Gastroesophageal sphincter (tissue), 4 donors: ENCODE measurements at regions not wholly inside any gene's neighbourhood (a gene's known extent, or its start where the extent isn't known, plus 50 kb on each side); places are given as distances from the start of the nearest gene placed in this dataset.
A peak's percentile ranks its signal among the peaks of the same experiment; 100 is the strongest.

Experiments
- ATAC-seq: fragments of 150-250 bp; one replicate; pipeline ENCODE4 v1.9.1; 2016; ENCODE audit warnings: mild to moderate bottlenecking, moderate library complexity
- H3K27ac ChIP-seq, 4 donors: fragments of 200-600 bp; sonication (generic) in 3 of 4; 1 replicate in 3 of 4; 2 replicates in 1 of 4; pipeline ENCODE4 v1.5.1; 2016 to 2019
- H3K27me3 ChIP-seq: fragments of 200-600 bp; sonication (generic); one replicate; pipeline ENCODE4 v1.5.1; 2019
- H3K36me3 ChIP-seq, 2 donors: fragments of 200-600 bp; sonication (generic); one replicate each; pipeline ENCODE4 v1.5.1; 2019; ENCODE audit warnings: control low read depth in 1 of 2
- H3K4me1 ChIP-seq, 3 donors: fragments of 200-600 bp; sonication (generic); 1 replicate in 2 of 3; 2 replicates in 1 of 3; pipeline ENCODE4 v1.5.1; 2016 to 2019; ENCODE audit warnings: control low read depth in 2 of 3
- H3K4me3 ChIP-seq, 2 donors: fragments of 200-600 bp; sonication (generic); one replicate each; pipeline ENCODE4 v1.5.1; 2019; ENCODE audit warnings: mild to moderate bottlenecking in 1 of 2, moderate library complexity in 1 of 2
- H3K9me3 ChIP-seq, 3 donors: fragments of 200-600 bp; sonication (generic); one replicate each; pipeline ENCODE4 v1.5.1; 2017 to 2019; ENCODE audit warnings: control low read depth in 2 of 3
- CTCF ChIP-seq, 4 experiments: fragments of 200-600 bp in 2 of 4; fragments of 450-650 bp in 2 of 4; sonication (generic) in 1 of 4; IDR thresholded peaks; one replicate each; pipeline ENCODE4 v1.5.1; 2017 to 2019; ENCODE audit warnings: antibody characterized with exemption in 4 of 4, mild to moderate bottlenecking in 2 of 4, moderate library complexity in 2 of 4
- EP300 ChIP-seq: sonication (generic); formaldehyde crosslinking; IDR thresholded peaks from one replicate; pipeline ENCODE4 v1.6.1; 2017; ENCODE audit warnings: antibody characterized with exemption, mild to moderate bottlenecking
- POLR2A ChIP-seq, 2 donors: fragments of 450-650 bp; IDR thresholded peaks; one replicate each; pipeline ENCODE4 v1.6.1; 2017; ENCODE audit warnings: antibody characterized with exemption in 2 of 2, mild to moderate bottlenecking in 2 of 2, moderate library complexity in 1 of 2
- POLR2AphosphoS5 ChIP-seq: sonication (generic); formaldehyde crosslinking; IDR thresholded peaks from one replicate; pipeline ENCODE4 v1.6.1; 2017; ENCODE audit warnings: antibody characterized with exemption
- WGBS, 2 donors: methylation state at CpG; one replicate each; pipeline ENCODE4 v1.1.5; 2018; ENCODE audit warnings: low coverage in 1 of 2; 5-methylcytosine and 5-hydroxymethylcytosine counted together

DNA sequence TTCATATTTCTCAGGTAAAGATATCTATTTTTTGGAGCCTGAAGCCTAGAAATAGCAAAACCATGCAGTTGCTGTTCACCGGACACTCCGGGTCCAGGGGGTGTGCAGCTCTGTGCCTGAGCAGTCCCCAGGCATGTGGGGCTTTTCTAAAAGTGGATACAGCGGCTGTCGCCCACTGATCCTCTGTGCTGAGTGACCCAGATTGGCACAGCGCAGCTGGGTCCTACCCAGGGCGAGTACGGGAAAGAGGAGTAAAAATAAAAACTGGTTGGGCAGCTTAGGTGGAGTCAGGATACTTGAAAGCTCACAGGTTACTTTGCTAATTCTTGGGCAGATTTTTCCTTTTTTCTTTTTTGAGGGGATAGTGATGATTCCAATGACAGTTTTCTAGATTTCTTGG lies 118.8 kb downstream of the UCHL1 start:
- no peaks in the 10 kb centered on the region for H3K36me3 ChIP-seq
- WGBS, 2 donors: 68 to 93% methylated on average over 2 to 7 of the region's 7 CpGs
- H3K4me3 ChIP-seq: no peak overlapping the region

DNA sequence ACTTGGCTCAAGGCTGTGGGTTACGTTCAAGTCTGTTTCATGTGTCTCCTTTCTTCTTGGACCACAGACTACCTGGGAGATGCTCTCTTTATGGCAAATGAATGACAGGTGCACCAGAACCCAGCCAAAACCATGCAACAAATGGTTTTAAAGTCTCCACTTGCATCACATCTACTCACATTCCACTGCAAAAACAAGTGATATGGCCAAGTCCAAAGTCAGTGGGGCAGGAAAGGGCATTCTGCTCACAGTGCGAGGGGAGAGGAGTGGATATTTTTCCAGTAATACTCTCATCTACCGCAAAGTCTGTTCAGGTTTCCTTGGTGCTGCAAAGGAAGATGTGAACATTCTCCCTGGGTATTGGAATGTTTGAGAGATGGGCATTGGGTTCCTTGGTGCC lies 120.5 kb downstream of the UCHL1 start:
- H3K4me3 ChIP-seq: no peak overlapping the region
- H3K9me3 ChIP-seq: peaks cover 0 to 8% (median 0%) of the 10 kb centered on the region in 3 donors
- no peak overlapping the region for H3K27ac ChIP-seq
- WGBS, 2 donors: 82 to 97% methylated on average over 2 to 3 of the region's 3 CpGs
- H3K4me1 ChIP-seq: peaks cover 3 to 33% (median 10%) of the 10 kb centered on the region in 3 donors
- ATAC-seq: no peak
- no peaks in the 10 kb centered on the region for H3K36me3 ChIP-seq
- H3K27me3 ChIP-seq: no peaks in the 10 kb centered on the region
- TF ChIP-seq POLR2AphosphoS5: no peak
- no peak for TF ChIP-seq EP300

More for the DNA sequence above, 118.8 kb downstream of the UCHL1 start:
- H3K27me3 ChIP-seq: no peaks in the 10 kb centered on the region
- peaks cover 0 to 8% (median 0%) of the 10 kb centered on the region in 3 donors for H3K9me3 ChIP-seq
- peaks cover 0 to 16% (median 0%) of the 10 kb centered on the region in 3 donors for H3K4me1 ChIP-seq
- H3K27ac ChIP-seq: no peak overlapping the region
- TF ChIP-seq CTCF (IDR thresholded peaks at IDR 0.05) (no peak), POLR2A (IDR thresholded peaks at IDR 0.05) (no peak), POLR2AphosphoS5 (no peak), EP300 (no peak)
- ATAC-seq: no peak

- no peak for TF ChIP-seq POLR2AphosphoS5
- no peak for TF ChIP-seq POLR2A (IDR thresholded peaks at IDR 0.05)
- no peak for TF ChIP-seq CTCF (IDR thresholded peaks at IDR 0.05)
- TF ChIP-seq EP300: no peak
- WGBS, 2 donors: 100% methylated on average over 1 of the region's 1 CpG
Observed at GRCh38 chr4:41379230-41379629, 122.5 kb downstream of the UCHL1 start.

GRCh38 chr4:41380511-41381157 lies 123.9 kb downstream of the UCHL1 start:
- no peak for ATAC-seq
- Histone ChIP-seq H3K27ac (peak overlapping the region in 3 of 4 donors; percentile 39 to 62 (median 48)), H3K9me3 (peaks cover 0 to 8% (median 0%) of the 10 kb centered on the region in 3 donors), H3K4me3 (no peak overlapping the region), H3K27me3 (no peaks in the 10 kb centered on the region), H3K4me1 (peaks cover 3 to 47% (median 15%) of the 10 kb centered on the region in 3 donors), H3K36me3 (no peaks in the 10 kb centered on the region)
- WGBS, 2 donors: 73 to 75% methylated on average over 1 of the region's 1 CpG
- TF ChIP-seq POLR2A (IDR thresholded peaks at IDR 0.05): no peak
- TF ChIP-seq EP300: no peak
- TF ChIP-seq POLR2AphosphoS5: no peak
- TF ChIP-seq CTCF (IDR thresholded peaks at IDR 0.05): no peak

More at GRCh38 chr4:41379230-41379629, 122.5 kb downstream of the UCHL1 start:
- no peak for ATAC-seq
- H3K9me3 ChIP-seq: peaks cover 0 to 8% (median 0%) of the 10 kb centered on the region in 3 donors
- no peaks in the 10 kb centered on the region for H3K36me3 ChIP-seq
- no peak overlapping the region for H3K27ac ChIP-seq
- H3K4me1 ChIP-seq: peaks cover 3 to 38% (median 10%) of the 10 kb centered on the region in 3 donors
- no peaks in the 10 kb centered on the region for H3K27me3 ChIP-seq
- H3K4me3 ChIP-seq: no peak overlapping the region

DNA sequence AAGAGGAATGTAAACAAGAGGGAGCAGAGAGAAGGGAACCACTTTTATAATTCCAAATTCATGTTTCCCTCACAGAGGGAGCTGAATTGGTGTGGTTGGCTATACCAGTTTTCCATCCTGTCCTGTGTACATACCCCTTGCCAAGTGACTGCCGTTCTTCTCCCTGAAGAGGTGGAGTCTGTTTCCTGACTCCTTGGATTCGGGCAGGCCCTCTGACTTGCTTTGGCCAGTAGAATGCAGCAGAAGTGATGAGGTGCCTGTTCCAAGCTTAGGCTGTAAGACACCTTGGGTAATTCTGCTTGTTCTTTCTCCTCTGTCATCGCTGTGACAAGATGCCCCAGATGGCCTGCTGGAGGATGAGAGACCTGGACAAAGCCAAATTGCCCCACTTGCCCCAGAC lies 124.7 kb downstream of the UCHL1 start:
- H3K9me3 ChIP-seq: peaks cover 0 to 8% (median 0%) of the 10 kb centered on the region in 3 donors
- no peaks in the 10 kb centered on the region for H3K36me3 ChIP-seq
- no peaks in the 10 kb centered on the region for H3K27me3 ChIP-seq
- peaks cover 3 to 51% (median 15%) of the 10 kb centered on the region in 3 donors for H3K4me1 ChIP-seq
- H3K27ac ChIP-seq: peak overlapping the region in 3 of 4 donors; percentile 39 to 62 (median 48)
- TF ChIP-seq CTCF (IDR thresholded peaks at IDR 0.05) (no peak), POLR2A (IDR thresholded peaks at IDR 0.05) (no peak), EP300 (no peak), POLR2AphosphoS5 (no peak)
- peak; percentile 63 for ATAC-seq
- WGBS, 2 donors: 0 to 70% methylated on average over 1 to 2 of the region's 3 CpGs
- no peak overlapping the region for H3K4me3 ChIP-seq
